GM20000 (cell line): ENCODE measurements at regions not wholly inside any gene's neighbourhood (a gene's known extent, or its start where the extent isn't known, plus 50 kb on each side); places are given as distances from the start of the nearest gene placed in this dataset.

ENCODE experiments used
- DNase-seq: peaks from one replicate; pipeline ENCODE4 v3.0.0; 2012; ENCODE audit warnings: low spot score
- TF ChIP-seq, protein P1 (sequence below): IDR thresholded peaks from 2 replicates; pipeline ENCODE4 v1.5.1; 2012; ENCODE audit warnings: mild to moderate bottlenecking, control low read depth; ENCODE audit errors: extremely low read depth, missing control alignments

DNA sequence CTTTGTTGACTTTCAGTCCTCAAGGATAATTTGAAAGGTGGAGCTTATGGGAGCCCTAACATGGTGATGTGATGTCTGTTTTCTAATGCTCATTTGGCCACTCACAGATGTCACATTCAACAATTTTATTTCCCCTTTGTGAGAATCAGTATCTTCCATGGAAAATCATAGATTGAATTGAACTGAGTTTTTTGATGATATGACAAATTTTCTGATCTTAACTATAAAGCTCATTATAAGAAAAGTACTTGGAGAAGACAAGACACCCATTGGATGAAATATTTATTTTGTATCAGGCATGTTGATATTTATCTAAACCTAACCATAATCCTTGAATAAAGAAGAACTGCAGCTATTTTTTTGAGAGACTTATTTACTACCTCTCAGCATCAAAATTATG lies 824.6 kb upstream of the GOT2 start:
- TF ChIP-seq, protein P1, sequence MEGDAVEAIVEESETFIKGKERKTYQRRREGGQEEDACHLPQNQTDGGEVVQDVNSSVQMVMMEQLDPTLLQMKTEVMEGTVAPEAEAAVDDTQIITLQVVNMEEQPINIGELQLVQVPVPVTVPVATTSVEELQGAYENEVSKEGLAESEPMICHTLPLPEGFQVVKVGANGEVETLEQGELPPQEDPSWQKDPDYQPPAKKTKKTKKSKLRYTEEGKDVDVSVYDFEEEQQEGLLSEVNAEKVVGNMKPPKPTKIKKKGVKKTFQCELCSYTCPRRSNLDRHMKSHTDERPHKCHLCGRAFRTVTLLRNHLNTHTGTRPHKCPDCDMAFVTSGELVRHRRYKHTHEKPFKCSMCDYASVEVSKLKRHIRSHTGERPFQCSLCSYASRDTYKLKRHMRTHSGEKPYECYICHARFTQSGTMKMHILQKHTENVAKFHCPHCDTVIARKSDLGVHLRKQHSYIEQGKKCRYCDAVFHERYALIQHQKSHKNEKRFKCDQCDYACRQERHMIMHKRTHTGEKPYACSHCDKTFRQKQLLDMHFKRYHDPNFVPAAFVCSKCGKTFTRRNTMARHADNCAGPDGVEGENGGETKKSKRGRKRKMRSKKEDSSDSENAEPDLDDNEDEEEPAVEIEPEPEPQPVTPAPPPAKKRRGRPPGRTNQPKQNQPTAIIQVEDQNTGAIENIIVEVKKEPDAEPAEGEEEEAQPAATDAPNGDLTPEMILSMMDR, result no peak
- no peak for DNase-seq

DNA sequence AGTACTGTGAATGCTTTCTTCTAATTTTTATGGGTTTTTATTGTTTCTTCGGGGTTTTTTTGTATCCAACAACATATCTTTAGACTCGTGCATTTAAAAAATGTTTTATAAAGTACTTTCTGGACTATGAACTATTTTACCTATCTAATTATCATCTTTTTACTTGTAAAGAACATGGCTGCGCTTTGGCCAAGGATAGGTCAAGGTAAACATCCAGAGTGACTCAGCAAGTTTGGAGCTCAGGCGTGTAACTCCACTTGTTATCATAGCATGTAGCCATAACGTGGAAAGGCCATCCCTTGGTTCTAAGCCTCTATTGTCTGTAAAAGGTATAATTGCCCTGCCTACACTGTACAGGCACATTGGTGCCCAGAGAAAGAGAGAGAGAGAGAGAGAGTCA lies 818.0 kb upstream of the GOT2 start:
- TF ChIP-seq, protein P1, result no peak
- DNase-seq, result no peak

DNA sequence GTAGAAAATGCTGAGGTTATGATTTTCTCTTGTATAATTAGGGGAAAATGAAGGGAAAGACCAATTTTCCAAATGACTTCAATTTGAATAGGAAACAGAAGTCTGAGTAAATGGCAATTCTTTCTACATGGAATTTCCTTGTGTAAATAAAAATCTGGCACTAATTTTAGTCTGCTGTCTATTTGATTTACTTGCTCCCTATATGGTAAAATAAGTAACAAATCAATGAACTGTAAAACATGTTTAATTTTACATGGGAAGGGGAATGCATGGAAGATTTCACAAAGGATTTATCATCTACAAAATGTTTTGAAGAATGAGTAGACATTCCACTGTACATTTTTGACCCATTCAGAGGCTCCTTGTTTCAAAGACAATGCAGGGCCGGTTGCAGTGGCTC lies 811.6 kb upstream of the GOT2 start:
- no peak for DNase-seq
- TF ChIP-seq, protein P1, result no peak

DNA sequence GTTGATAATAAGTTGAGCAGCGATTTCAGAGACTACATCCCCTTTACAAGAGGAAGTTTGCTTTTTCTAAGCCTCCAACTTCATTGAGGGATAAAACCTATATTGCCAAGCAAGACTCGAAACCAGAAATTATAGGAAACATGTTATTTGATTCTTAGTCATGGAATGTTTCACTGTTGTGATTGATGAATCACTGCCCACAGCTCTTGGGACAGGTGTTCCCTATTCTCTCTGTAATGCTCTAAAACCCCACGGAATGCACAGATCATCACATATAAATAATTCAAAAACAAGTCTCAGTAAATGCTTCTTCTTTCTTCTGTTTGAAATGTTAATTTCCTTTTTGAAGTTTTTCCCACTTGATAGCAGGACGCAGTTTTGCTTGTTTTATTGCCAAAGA lies 809.5 kb upstream of the GOT2 start:
- DNase-seq, result no peak

DNA sequence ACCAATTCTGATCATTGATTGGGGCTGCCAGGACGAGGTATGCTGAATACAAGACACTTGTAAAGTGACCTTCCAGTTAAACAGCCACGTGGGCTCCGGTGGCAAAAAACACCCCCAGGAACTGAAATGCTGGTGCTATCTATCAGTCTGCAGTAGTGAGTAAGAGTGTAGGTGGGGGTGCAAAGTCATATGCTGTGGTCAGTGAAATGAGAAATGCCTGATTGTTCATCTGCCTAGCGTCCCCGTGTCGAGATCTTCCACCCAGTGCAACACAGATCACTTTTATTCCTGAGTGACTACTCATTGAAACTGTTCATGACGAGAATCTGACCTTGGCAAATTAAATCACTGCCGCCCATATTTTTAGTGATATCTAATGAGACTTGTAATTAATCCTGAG lies 806.5 kb upstream of the GOT2 start:
- DNase-seq, result no peak
- TF ChIP-seq, protein P1, result no peak

More for the DNA sequence above, 809.5 kb upstream of the GOT2 start:
- TF ChIP-seq, protein P1, result no peak

DNA sequence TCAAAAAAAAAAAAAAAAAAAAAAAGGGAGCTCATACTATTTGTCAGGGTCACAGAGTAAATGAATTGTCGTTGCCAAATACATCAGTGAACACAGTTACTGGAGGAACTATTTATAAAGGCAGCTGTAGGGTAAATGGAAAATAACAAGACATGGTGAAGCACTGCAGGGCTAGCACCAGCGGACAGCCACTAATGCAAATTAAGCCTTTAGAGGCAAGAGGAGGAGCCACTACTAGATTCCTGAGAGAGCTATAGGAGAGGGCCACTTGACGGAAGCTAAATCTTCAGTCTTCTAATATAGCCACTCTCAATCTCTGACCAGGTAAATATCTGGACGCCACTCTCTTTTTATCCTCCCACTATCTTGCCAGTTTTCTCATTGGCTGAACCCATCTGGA lies 801.2 kb upstream of the GOT2 start:
- TF ChIP-seq, protein P1, result no peak
- DNase-seq, result no peak

DNA sequence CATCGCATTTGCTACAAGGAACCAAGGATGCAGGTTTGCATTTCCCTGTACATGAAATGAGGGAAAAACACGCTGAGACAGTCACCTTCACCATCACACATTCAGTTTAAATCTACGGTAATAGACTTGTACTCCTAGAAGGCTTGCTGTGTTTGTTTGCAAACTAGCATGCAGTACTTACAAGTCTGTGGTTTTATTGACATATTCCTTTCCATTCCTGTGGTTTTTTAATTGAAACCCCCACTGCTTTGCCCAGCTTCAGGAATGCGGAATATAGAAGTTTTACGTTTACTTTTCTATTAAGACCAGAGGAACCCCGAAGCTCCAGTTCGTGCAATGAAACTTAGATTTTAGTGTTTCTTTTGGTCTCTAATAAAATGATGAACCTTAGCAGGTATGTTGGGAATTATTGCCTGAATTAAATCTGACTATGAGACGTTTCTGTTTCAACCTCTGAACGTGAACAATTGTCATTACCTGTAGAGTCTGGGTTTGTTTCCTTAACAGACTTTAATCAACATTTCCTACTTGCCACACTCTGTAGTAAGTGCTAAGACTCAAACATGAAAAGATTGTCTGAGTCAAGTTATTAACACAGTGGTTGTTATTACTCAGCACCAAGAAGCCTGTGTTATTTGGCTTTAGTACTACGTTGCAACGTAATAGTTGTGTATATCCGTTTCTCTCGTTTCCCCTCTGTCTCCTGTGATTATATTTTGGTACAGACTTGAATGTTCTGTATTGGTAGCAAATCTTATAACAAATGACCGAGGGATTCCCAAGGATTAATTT lies 793.3 kb upstream of the GOT2 start:
- DNase-seq, result no peak
- TF ChIP-seq, protein P1, result no peak
